Choroid plexus epithelial cell (primary cell): ENCODE measurements at regions not wholly inside any gene's neighbourhood (a gene's known extent, or its start where the extent isn't known, plus 50 kb on each side); places are given as distances from the start of the nearest gene placed in this dataset.
A peak's percentile ranks its signal among the peaks of the same experiment; 100 is the strongest.

Experiments used
- DNase-seq: peaks from one replicate; pipeline ENCODE4 v3.0.0-alpha.2; 2010; ENCODE audit warnings: low read depth
- H3K4me3 ChIP-seq: 2 replicates; pipeline ENCODE4 v1.5.1; 2011; ENCODE audit warnings: low read depth, mild to moderate bottlenecking, control low read depth, low read length, moderate library complexity
- CTCF ChIP-seq: conservative IDR thresholded peaks from 2 replicates; pipeline ENCODE4 v1.5.1; 2011; ENCODE audit warnings: low read depth, mild to moderate bottlenecking, control low read depth, inconsistent platforms, low read length, moderate library complexity

GRCh38 chrX:117751155-117751554 lies 365.5 kb downstream of the KLHL13 start:
- no peak overlapping the region for H3K4me3 ChIP-seq
- no peak for TF ChIP-seq CTCF
- DNase-seq = no peak

- H3K4me3 ChIP-seq = no peak overlapping the region
- no peak for DNase-seq
- no peak for TF ChIP-seq CTCF
These were observed 371.7 kb downstream of the KLHL13 start for GRCh38 chrX:117744958-117745357.

GRCh38 chrX:117743469-117744251 lies 372.9 kb downstream of the KLHL13 start:
- peak; percentile 0 for DNase-seq
- H3K4me3 ChIP-seq = no peak overlapping the region
- TF ChIP-seq CTCF = peak; percentile 22

GRCh38 chrX:117713411-117713810 lies 403.2 kb downstream of the KLHL13 start:
- TF ChIP-seq CTCF = no peak
- no peak overlapping the region for H3K4me3 ChIP-seq
- DNase-seq = no peak

GRCh38 chrX:117711782-117712181 lies 404.8 kb downstream of the KLHL13 start:
- DNase-seq = no peak
- TF ChIP-seq CTCF = no peak
- H3K4me3 ChIP-seq = no peak overlapping the region

GRCh38 chrX:117707948-117708743 lies 408.5 kb downstream of the KLHL13 start:
- DNase-seq = no peak
- no peak for TF ChIP-seq CTCF
- no peak overlapping the region for H3K4me3 ChIP-seq

GRCh38 chrX:117701050-117701449 lies 415.6 kb downstream of the KLHL13 start:
- TF ChIP-seq CTCF = no peak
- DNase-seq = no peak
- no peak overlapping the region for H3K4me3 ChIP-seq
